ENCODE measurements at regions not wholly inside any gene's neighbourhood (a gene's known extent, or its start where the extent isn't known, plus 50 kb on each side); places are given as distances from the start of the nearest gene placed in this dataset.

GRCh38 chrX:23548164-23548563, 119.1 kb upstream of the PRDX4 start:
- FAIRE-seq, result no peak

DNA sequence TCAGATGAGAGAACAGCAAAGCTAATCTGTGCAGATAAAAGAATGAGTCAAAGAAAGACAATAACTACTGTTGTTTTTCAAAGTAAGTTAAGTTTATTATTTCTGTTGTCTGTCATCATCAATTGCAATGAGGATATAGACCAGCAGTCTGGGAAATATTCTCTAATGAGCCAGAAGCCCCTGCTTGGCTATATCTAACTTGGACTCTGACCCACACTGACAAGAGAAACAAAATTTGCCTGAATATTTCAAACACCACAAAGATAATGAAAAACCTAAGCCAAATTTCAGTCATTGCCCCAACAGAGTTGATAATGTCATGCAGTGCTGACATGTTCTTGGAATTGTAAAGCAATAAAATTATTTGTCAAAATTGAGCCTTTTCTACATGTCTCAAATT, 115.0 kb upstream of the PRDX4 start:
- FAIRE-seq, result no peak

- peak; percentile 82 for FAIRE-seq
Observed at GRCh38 chrX:23554304-23554703, 113.0 kb upstream of the PRDX4 start.

DNA sequence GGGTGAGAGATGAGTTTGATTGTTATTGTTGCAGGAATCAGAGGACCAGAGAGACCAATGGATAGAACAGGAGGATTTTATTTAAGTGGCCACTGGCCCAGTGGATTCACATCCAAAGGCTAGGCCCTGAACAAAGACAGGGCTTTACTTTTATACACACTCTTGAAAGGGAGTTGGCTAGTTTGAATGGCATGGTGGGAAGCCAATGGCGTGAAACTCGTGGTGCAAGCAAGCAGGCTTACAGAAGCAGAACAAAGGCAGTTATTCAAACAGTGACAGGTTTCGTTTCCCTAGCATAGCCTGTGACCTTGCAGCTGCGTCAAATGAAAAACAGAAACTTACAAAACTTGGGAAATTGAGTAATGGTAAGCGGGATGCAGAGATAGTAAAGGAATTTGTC, 110.2 kb upstream of the PRDX4 start:
- FAIRE-seq, result no peak

- no peak for FAIRE-seq
Observed at GRCh38 chrX:23559975-23560374, 107.3 kb upstream of the PRDX4 start.

DNA sequence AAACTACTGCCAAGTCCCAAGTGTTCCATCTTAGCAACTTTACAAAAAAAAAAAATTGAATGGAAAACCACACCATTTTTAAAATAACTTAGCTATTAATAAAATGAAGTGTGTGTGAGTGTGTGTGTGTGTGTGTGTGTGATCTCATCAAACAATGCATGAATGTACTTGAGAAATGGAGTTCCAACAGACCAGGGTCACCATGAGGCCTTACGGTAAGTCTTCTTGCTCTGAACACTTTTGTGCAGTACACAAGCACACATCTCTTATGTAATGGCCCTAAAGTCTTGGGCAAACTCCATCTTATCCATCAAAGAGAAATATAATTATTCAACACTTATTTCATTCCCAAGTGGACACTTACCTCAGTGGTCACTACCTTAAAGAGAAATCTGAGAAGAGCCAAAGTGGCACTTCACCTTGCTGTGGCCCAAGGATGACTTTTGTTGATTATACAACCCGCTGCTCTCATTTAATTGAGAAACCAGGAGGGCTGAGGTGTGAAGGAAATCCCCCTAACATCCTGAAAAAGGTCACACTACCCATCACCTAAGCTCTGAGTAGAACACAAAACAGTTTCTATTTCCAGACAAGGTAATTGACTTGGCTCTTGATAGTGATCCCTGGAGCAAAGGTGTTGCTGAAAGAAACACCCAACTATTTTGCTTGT, 96.5 kb upstream of the PRDX4 start:
- FAIRE-seq, result no peak

- no peak for FAIRE-seq
Observed at GRCh38 chrX:23575281-23575680, 92.0 kb upstream of the PRDX4 start.

DNA sequence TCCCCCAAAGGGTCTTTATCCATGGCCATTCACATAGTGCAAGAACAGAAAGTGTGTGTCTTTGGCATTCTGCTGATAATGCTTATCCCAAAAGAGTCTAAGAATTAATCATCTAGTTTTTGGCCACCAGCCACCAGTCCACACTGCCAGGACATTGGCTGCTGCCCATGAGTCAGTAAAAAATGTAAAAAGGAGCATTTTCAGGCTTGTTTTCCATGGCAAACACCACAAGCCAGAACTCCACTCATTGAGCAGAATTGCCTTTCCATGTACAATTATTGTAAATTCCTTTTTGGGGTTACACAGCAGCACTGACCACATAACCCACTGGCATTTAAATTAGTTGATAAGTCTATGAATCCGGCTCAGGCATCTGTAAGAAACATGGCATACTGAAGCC, 89.2 kb upstream of the PRDX4 start:
- FAIRE-seq, result no peak

DNA sequence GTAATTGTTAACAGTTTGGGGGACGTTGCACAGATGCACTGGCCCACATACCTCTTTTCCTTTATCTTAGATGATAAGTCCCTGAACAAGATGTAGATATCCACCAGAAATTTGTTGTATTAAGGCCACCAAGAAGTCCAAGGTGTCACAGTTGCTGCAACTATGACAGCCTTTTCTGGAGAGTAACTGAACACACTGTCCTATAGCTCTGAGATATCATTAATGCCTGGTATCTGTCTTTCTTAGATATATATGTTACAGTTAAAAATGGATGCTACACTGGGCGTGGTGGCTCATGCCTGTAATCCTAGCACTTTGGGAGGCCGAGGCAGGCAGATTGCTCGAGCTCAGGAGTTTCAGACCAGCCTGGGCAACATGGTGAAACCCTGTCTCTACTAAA, 77.8 kb upstream of the PRDX4 start:
- FAIRE-seq, result no peak

- FAIRE-seq, result no peak
Observed at GRCh38 chrX:23592741-23593140, 74.6 kb upstream of the PRDX4 start.

- FAIRE-seq, result no peak
Observed at GRCh38 chrX:23598575-23598974, 68.7 kb upstream of the PRDX4 start.

DNA sequence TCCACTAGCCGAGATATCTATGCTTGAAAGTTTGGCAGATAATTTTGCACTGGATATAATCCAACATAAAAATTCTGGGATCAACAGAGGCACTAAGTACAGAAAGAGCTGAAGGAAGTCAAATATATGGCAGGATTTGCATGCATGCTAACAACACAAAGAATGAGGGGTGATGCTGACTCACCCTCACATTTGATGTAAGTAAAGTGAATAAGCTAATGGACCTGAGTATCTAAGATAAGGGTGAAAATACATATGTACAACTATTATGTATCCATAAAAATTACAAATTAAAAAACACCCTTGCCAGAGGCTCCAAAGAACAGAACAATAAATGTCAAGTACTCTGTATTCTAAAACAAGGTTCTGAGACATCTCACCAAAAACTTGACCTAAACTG, 63.8 kb upstream of the PRDX4 start:
- FAIRE-seq, result no peak

GRCh38 chrX:23610495-23610894, 56.8 kb upstream of the PRDX4 start:
- no peak for FAIRE-seq

DNA sequence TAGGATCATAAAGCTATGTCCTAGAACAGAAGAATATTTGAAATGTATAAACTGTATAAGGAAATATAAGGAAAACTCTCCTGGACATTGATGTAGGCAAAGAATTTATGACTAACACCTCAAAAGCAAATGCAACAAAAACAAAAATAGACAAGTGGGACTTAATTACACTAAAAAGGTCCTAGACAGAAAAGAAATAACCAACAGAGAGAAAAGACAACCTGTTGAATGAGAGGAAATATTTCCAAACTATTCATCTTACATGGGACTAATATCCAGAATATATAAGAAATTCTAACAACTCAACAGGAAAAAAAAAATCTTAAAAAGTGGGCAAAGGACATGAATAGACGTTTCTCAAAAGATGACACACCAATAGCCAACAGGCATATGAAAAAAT, 54.4 kb upstream of the PRDX4 start:
- FAIRE-seq, result no peak

- peak; percentile 92 for FAIRE-seq
Observed at GRCh38 chrX:23616361-23616760, 50.9 kb upstream of the PRDX4 start.

Measured in G401.6 (cell line).